ENCODE measurements at regions not wholly inside any gene's neighbourhood (a gene's known extent, or its start where the extent isn't known, plus 50 kb on each side); places are given as distances from the start of the nearest gene placed in this dataset.
A peak's percentile ranks its signal among the peaks of the same experiment; 100 is the strongest.

- no peaks in the 10 kb centered on the region for H4K20me1 ChIP-seq (ENCODE audit: insufficient read depth, low read length)
- peak overlapping the region; percentile 23; the same call in 1 of the 2 replicates for H3K4me2 ChIP-seq (ENCODE audit: low read length)
- H3K9me3 ChIP-seq (ENCODE audit: low read length) = peaks cover 40% of the 10 kb centered on the region
- no peaks in the 10 kb centered on the region for H3K9me2 ChIP-seq (ENCODE audit: insufficient read depth, low read length)
- peaks cover 36% of the 10 kb centered on the region for H3K4me1 ChIP-seq (ENCODE audit: insufficient read depth, low read length, poor library complexity, severe bottlenecking)
- no peak overlapping the region for H3K4me3 ChIP-seq (ENCODE audit: low read depth, low read length, poor library complexity, severe bottlenecking)
- CTCF ChIA-PET (ENCODE audit: unreplicated experiment) = no interaction called here
- intact Hi-C loops (cut with micrococcal nuclease; ENCODE audit: unreplicated experiment) = no loop called here
- no peak for DNase-seq (ENCODE audit: low spot score)
- POLR2A ChIA-PET = interaction anchor here (0.8 to 1.8 kb wide), 5 partner anchors 17 to 105 kb away, joined by 3 to 11 read pairs (median 4); no protein-coding TSS in a partner anchor
- H3K79me2 ChIP-seq (ENCODE audit: insufficient read depth, low read depth, low read length) = no peaks in the 10 kb centered on the region
- no peak for TF ChIP-seq EZH2phosphoT487 (IDR thresholded peaks at IDR 0.05; ENCODE audit: borderline replicate concordance, low read depth, low read length)
- no peak for TF ChIP-seq CTCF (conservative IDR thresholded peaks at IDR 0.05; ENCODE audit: low read length)
- H3K36me3 ChIP-seq (ENCODE audit: insufficient read depth, low read length) = no peaks in the 10 kb centered on the region; the same call in 1 of the 2 replicates
- BruUV-seq (replicated peaks) = no TSS peak
- no peak overlapping the region for H3K27ac ChIP-seq (ENCODE audit: low read depth, low read length, poor library complexity, severe bottlenecking)
- no peak overlapping the region for H2AFZ ChIP-seq (ENCODE audit: low read length)
Measured at GRCh38 chr1:20425622-20426021, 60.4 kb downstream of the CAMK2N1 start.

GRCh38 chr1:20423169-20423795 is 62.7 kb downstream of the CAMK2N1 start:
- Histone ChIP-seq H3K4me1 (ENCODE audit: insufficient read depth, low read length, poor library complexity, severe bottlenecking) (peaks cover 14% of the 10 kb centered on the region), H3K9me3 (ENCODE audit: low read length) (peaks cover 40% of the 10 kb centered on the region), H3K4me3 (ENCODE audit: low read depth, low read length, poor library complexity, severe bottlenecking) (no peak overlapping the region), H4K20me1 (ENCODE audit: insufficient read depth, low read length) (no peaks in the 10 kb centered on the region), H3K27ac (ENCODE audit: low read depth, low read length, poor library complexity, severe bottlenecking) (no peak overlapping the region), H3K79me2 (ENCODE audit: insufficient read depth, low read depth, low read length) (no peaks in the 10 kb centered on the region), H3K9me2 (ENCODE audit: insufficient read depth, low read length) (no peaks in the 10 kb centered on the region), H3K4me2 (ENCODE audit: low read length) (no peak overlapping the region), H3K36me3 (ENCODE audit: insufficient read depth, low read length) (no peaks in the 10 kb centered on the region; the same call in 1 of the 2 replicates), H2AFZ (ENCODE audit: low read length) (no peak overlapping the region)
- intact Hi-C loops (cut with micrococcal nuclease; ENCODE audit: unreplicated experiment) = no loop called here
- POLR2A ChIA-PET = interaction anchor here (0.6 to 1.4 kb wide), 4 partner anchors 34 to 125 kb away, joined by 3 to 4 read pairs (median 4); no protein-coding TSS in a partner anchor
- BruUV-seq (replicated peaks) = no TSS peak
- no peak for TF ChIP-seq CTCF (conservative IDR thresholded peaks at IDR 0.05; ENCODE audit: low read length)
- TF ChIP-seq EZH2phosphoT487 (IDR thresholded peaks at IDR 0.05; ENCODE audit: borderline replicate concordance, low read depth, low read length) = no peak
- CTCF ChIA-PET (ENCODE audit: unreplicated experiment) = no interaction called here
- peak; percentile 37 for DNase-seq (ENCODE audit: low spot score)

GRCh38 chr1:20421441-20421840 is 64.6 kb downstream of the CAMK2N1 start:
- H2AFZ ChIP-seq (ENCODE audit: low read length) = no peak overlapping the region
- TF ChIP-seq EZH2phosphoT487 (IDR thresholded peaks at IDR 0.05; ENCODE audit: borderline replicate concordance, low read depth, low read length) (no peak), CTCF (conservative IDR thresholded peaks at IDR 0.05; ENCODE audit: low read length) (no peak)
- CTCF ChIA-PET (ENCODE audit: unreplicated experiment) = no interaction called here
- POLR2A ChIA-PET = no interaction called here
- no peak overlapping the region for H3K4me2 ChIP-seq (ENCODE audit: low read length)
- H3K4me3 ChIP-seq (ENCODE audit: low read depth, low read length, poor library complexity, severe bottlenecking) = no peak overlapping the region
- no peaks in the 10 kb centered on the region; the same call in 1 of the 2 replicates for H3K36me3 ChIP-seq (ENCODE audit: insufficient read depth, low read length)
- H3K9me3 ChIP-seq (ENCODE audit: low read length) = peaks cover 40% of the 10 kb centered on the region
- no TSS peak for BruUV-seq (replicated peaks)
- peaks cover 23% of the 10 kb centered on the region for H3K4me1 ChIP-seq (ENCODE audit: insufficient read depth, low read length, poor library complexity, severe bottlenecking)
- no peak overlapping the region for H3K27ac ChIP-seq (ENCODE audit: low read depth, low read length, poor library complexity, severe bottlenecking)
- no peaks in the 10 kb centered on the region for H4K20me1 ChIP-seq (ENCODE audit: insufficient read depth, low read length)
- intact Hi-C loops (cut with micrococcal nuclease; ENCODE audit: unreplicated experiment) = no loop called here
- no peak for DNase-seq (ENCODE audit: low spot score)
- no peaks in the 10 kb centered on the region for H3K9me2 ChIP-seq (ENCODE audit: insufficient read depth, low read length)
- no peaks in the 10 kb centered on the region for H3K79me2 ChIP-seq (ENCODE audit: insufficient read depth, low read depth, low read length)
